Type B pancreatic cell (in vitro differentiated cells): ENCODE measurements at regions not wholly inside any gene's neighbourhood (a gene's known extent, or its start where the extent isn't known, plus 50 kb on each side); places are given as distances from the start of the nearest gene placed in this dataset.
"Not testable (repeated sequence)": the region's sequence is repeated elsewhere in the genome, so short reads cannot be mapped to it uniquely, and the experiment has no call there.

ENCODE experiments used
- DNase-seq: peaks from one replicate; pipeline ENCODE4 v3.0.0; 2021; ENCODE audit warnings: mixed read lengths; ENCODE audit not compliant: unreplicated experiment; ENCODE audit errors: extremely low spot score
- H3K27ac Mint-ChIP-seq: 2 replicates; pipeline ENCODE4 v1.8.0; 2021; ENCODE audit warnings: mild to moderate bottlenecking, mixed read lengths
- H3K27me3 Mint-ChIP-seq: 2 replicates; pipeline ENCODE4 v1.8.0; 2021; ENCODE audit warnings: mixed read lengths
- H3K36me3 Mint-ChIP-seq: 2 replicates; pipeline ENCODE4 v1.8.0; 2021; ENCODE audit warnings: mixed read lengths
- H3K4me1 Mint-ChIP-seq: one replicate; pipeline ENCODE4 v1.8.0; 2021; ENCODE audit warnings: mixed read lengths; ENCODE audit not compliant: unreplicated experiment
- H3K4me3 Mint-ChIP-seq: 2 replicates; pipeline ENCODE4 v1.8.0; 2021; ENCODE audit warnings: mild to moderate bottlenecking, mixed read lengths
- H3K9me3 Mint-ChIP-seq: 2 replicates; pipeline ENCODE4 v1.8.0; 2021; ENCODE audit warnings: mixed read lengths
- TF ChIP-seq, protein P1 (sequence below): fragments of 200-600 bp; sonication (generic); conservative IDR thresholded peaks from 2 replicates; pipeline ENCODE4 v1.5.0; 2021; ENCODE audit warnings: antibody characterized with exemption, mild to moderate bottlenecking

- Mint-ChIP-seq H3K27ac (no peak overlapping the region), H3K4me3 (no peak overlapping the region), H3K4me1 (no peaks in the 10 kb centered on the region), H3K36me3 (no peaks in the 10 kb centered on the region), H3K9me3 (no peaks in the 10 kb centered on the region), H3K27me3 (no peaks in the 10 kb centered on the region)
- DNase-seq = no peak
- TF ChIP-seq, protein P1, sequence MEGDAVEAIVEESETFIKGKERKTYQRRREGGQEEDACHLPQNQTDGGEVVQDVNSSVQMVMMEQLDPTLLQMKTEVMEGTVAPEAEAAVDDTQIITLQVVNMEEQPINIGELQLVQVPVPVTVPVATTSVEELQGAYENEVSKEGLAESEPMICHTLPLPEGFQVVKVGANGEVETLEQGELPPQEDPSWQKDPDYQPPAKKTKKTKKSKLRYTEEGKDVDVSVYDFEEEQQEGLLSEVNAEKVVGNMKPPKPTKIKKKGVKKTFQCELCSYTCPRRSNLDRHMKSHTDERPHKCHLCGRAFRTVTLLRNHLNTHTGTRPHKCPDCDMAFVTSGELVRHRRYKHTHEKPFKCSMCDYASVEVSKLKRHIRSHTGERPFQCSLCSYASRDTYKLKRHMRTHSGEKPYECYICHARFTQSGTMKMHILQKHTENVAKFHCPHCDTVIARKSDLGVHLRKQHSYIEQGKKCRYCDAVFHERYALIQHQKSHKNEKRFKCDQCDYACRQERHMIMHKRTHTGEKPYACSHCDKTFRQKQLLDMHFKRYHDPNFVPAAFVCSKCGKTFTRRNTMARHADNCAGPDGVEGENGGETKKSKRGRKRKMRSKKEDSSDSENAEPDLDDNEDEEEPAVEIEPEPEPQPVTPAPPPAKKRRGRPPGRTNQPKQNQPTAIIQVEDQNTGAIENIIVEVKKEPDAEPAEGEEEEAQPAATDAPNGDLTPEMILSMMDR = no peak
These were observed 77.1 kb upstream of the NDST4 start for GRCh38 chr4:115190529-115190928.

DNA sequence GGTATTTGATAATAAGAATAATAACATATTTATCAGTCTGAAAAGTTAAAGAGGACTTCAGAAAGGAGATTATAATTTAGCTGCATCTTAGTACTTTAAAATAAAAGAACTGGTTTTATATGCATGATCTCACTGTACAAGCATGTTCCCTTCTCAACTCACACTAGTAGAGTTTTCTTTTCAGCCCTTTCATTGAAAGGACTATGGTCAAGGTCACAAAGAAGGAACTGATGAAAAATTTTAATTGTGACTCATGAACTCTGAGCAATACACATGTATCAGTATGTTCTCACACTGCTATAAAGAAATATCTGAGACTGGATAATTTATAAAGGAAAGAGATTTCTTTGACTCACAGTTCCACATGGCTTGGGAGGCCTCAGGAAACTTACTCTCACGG is 73.7 kb upstream of the NDST4 start:
- TF ChIP-seq, protein P1 = no peak
- H3K4me3 Mint-ChIP-seq = no peak overlapping the region
- no peaks in the 10 kb centered on the region for H3K27me3 Mint-ChIP-seq
- H3K9me3 Mint-ChIP-seq = peaks cover 3% of the 10 kb centered on the region
- H3K4me1 Mint-ChIP-seq = peaks cover 10% of the 10 kb centered on the region
- no peaks in the 10 kb centered on the region for H3K36me3 Mint-ChIP-seq
- no peak overlapping the region for H3K27ac Mint-ChIP-seq
- DNase-seq = no peak

- H3K9me3 Mint-ChIP-seq, H3K36me3 Mint-ChIP-seq, H3K27me3 Mint-ChIP-seq, H3K4me1 Mint-ChIP-seq, H3K27ac Mint-ChIP-seq, DNase-seq, H3K4me3 Mint-ChIP-seq: not testable (repeated sequence)
These were observed 66.1 kb upstream of the NDST4 start for GRCh38 chr4:115179438-115180062.

DNA sequence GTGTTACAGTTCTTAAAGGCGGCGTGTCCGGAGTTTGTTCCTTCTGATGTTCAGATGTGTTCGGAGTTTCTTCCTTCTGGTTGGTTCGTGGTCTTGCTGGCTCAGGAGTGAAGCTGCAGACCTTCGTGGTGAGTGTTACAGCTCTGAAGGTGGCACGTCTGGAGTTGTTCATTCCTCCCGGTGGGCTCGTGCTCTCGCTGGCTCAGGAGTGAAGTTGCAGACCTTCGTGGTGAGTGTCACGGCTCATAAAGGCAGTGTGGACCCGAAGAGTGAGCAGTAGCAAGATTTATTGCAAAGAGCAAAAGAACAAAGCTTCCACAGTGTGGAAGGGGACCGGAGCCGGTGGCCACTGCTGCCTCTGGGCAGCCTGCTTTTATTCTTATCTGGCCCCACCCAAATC is 65.3 kb upstream of the NDST4 start:
- not testable (repeated sequence) for H3K4me3 Mint-ChIP-seq, DNase-seq, H3K9me3 Mint-ChIP-seq, H3K27me3 Mint-ChIP-seq, H3K4me1 Mint-ChIP-seq, H3K36me3 Mint-ChIP-seq, H3K27ac Mint-ChIP-seq

- no peak for DNase-seq
- Mint-ChIP-seq H3K9me3 (peaks cover 5% of the 10 kb centered on the region), H3K27ac (no peak overlapping the region), H3K4me3 (no peak overlapping the region), H3K4me1 (no peaks in the 10 kb centered on the region), H3K36me3 (no peaks in the 10 kb centered on the region), H3K27me3 (no peaks in the 10 kb centered on the region)
- TF ChIP-seq, protein P1 = no peak
These were observed 57.8 kb upstream of the NDST4 start for GRCh38 chr4:115171220-115171619.

GRCh38 chr4:115165503-115165902 is 52.1 kb upstream of the NDST4 start:
- H3K4me3 Mint-ChIP-seq = no peak overlapping the region
- H3K9me3 Mint-ChIP-seq = no peaks in the 10 kb centered on the region
- no peak for DNase-seq
- H3K4me1 Mint-ChIP-seq = no peaks in the 10 kb centered on the region
- H3K27ac Mint-ChIP-seq = no peak overlapping the region
- H3K27me3 Mint-ChIP-seq = no peaks in the 10 kb centered on the region
- no peaks in the 10 kb centered on the region for H3K36me3 Mint-ChIP-seq
- TF ChIP-seq, protein P1 = no peak
